Upper lobe of left lung (tissue), 4 donors: ENCODE measurements at regions not wholly inside any gene's neighbourhood (a gene's known extent, or its start where the extent isn't known, plus 50 kb on each side); places are given as distances from the start of the nearest gene placed in this dataset.

Experiments
- CTCF ChIP-seq, 6 experiments: fragments of 450-650 bp in 4 of 6; fragments of 200-600 bp in 2 of 6; sonication (generic) in 2 of 6; IDR thresholded peaks; one replicate each; pipeline ENCODE4 v1.5.1; 2016 to 2019; ENCODE audit warnings: antibody characterized with exemption in 6 of 6
- POLR2A ChIP-seq, 4 donors: fragments of 450-650 bp; IDR thresholded peaks; one replicate each; pipeline ENCODE4 v1.5.1; 2016 to 2017; ENCODE audit warnings: antibody characterized with exemption in 4 of 4, mild to moderate bottlenecking in 2 of 4

GRCh38 chr3:81195478-81195877 lies 566.0 kb downstream of the GBE1 start:
- TF ChIP-seq CTCF (IDR thresholded peaks at IDR 0.05), result no peak
- TF ChIP-seq POLR2A (IDR thresholded peaks at IDR 0.05), result no peak
